Endothelial cell of umbilical vein (primary cell): ENCODE measurements at regions not wholly inside any gene's neighbourhood (a gene's known extent, or its start where the extent isn't known, plus 50 kb on each side); places are given as distances from the start of the nearest gene placed in this dataset.

Experiments
- BruUV-seq: library from RNA; stranded (reverse); fragments of 400-500 nt; replicated peaks from 2 replicates; lab custom pipeline; 2021; lab: Mats Ljungman, UMichigan
- CTCF ChIA-PET: fragments of 300-600, 350-600 bp; sonication (Branson Sonifier 250); formaldehyde crosslinking; loops from one replicate; lab custom pipeline; 2021; ENCODE audit warnings: antibody characterized with exemption, inconsistent platforms; lab: Charles Lee
- POLR2A ChIA-PET: fragments of 300-600, 350-600 bp; sonication (Branson Sonifier 250); formaldehyde crosslinking; loops from one replicate; lab custom pipeline; 2021; ENCODE audit warnings: antibody characterized with exemption, inconsistent platforms; lab: Charles Lee
- DNase-seq: peaks from one replicate; pipeline ENCODE4 v3.0.0-alpha.2; 2011; ENCODE audit warnings: low read depth, low spot score
- FAIRE-seq: peaks from 2 replicates; lab custom pipeline; 2011; peaks lifted over from hg19 to GRCh38; lab: Jason Lieb, UNC
- H2AFZ ChIP-seq: 2 replicates; pipeline ENCODE4 v1.6.0; 2012; ENCODE audit warnings: low read depth, low read length, control low read depth, inconsistent platforms
- H3K27ac ChIP-seq: 2 replicates; pipeline ENCODE4 v1.5.1; 2011; ENCODE audit warnings: low read depth, mild to moderate bottlenecking, control low read depth, low read length, moderate library complexity; ENCODE audit not compliant: insufficient read depth
- H3K27me3 ChIP-seq, 2 experiments: 2 replicates each; pipeline versions ENCODE4 v1.6.0 to v1.6.1; 2011; ENCODE audit warnings: low read length in 2 of 2, mixed read lengths in 1 of 2; ENCODE audit not compliant: control insufficient read depth in 2 of 2, insufficient read depth in 2 of 2
- H3K36me3 ChIP-seq, 2 experiments: 2 replicates in 1 of 2; 3 replicates in 1 of 2; pipeline ENCODE4 v1.5.1; 2011; ENCODE audit warnings: low read length in 2 of 2, mild to moderate bottlenecking in 1 of 2, moderate library complexity in 1 of 2; ENCODE audit not compliant: control insufficient read depth in 2 of 2, insufficient read depth in 2 of 2; ENCODE audit errors: extremely low read depth in 1 of 2
- H3K4me1 ChIP-seq: 3 replicates; pipeline ENCODE4 v1.5.1; 2011; ENCODE audit warnings: mild to moderate bottlenecking, low read length; ENCODE audit not compliant: control insufficient read depth, insufficient read depth; ENCODE audit errors: extremely low read depth
- H3K4me2 ChIP-seq: 2 replicates; pipeline ENCODE4 v1.6.1; 2011; ENCODE audit warnings: low read length, control low read depth, mixed read lengths; ENCODE audit not compliant: insufficient read depth
- H3K4me3 ChIP-seq, 3 experiments: fragments of 200-600 bp in 1 of 3; sonication (generic), shearing (Covaris generic) in 1 of 3; replicated peaks in 1 of 3; 2 replicates each; pipeline ENCODE4 v1.5.1; 2011 to 2016; ENCODE audit warnings: control low read depth in 3 of 3, low read length in 3 of 3, mild to moderate bottlenecking in 2 of 3, inconsistent platforms in 1 of 3, low read depth in 1 of 3, moderate library complexity in 1 of 3; ENCODE audit not compliant: insufficient read depth in 1 of 3
- H3K79me2 ChIP-seq: 2 replicates; pipeline ENCODE4 v1.6.0; 2012; ENCODE audit warnings: low read length, inconsistent platforms; ENCODE audit not compliant: control insufficient read depth, insufficient read depth
- H3K9ac ChIP-seq: replicated peaks from 2 replicates; pipeline ENCODE3; 2011; ENCODE audit warnings: low read length, control low read depth; ENCODE audit not compliant: insufficient read depth; ENCODE audit errors: extremely low read depth
- H3K9me1 ChIP-seq: replicated peaks from 3 replicates; pipeline ENCODE4 v1.6.0; 2011; ENCODE audit warnings: mild to moderate bottlenecking, low read length; ENCODE audit not compliant: control insufficient read depth, insufficient read depth; ENCODE audit errors: extremely low read depth
- H3K9me3 ChIP-seq: replicated peaks from 2 replicates; pipeline ENCODE4 v1.5.1; 2012; ENCODE audit warnings: low read length, inconsistent platforms; ENCODE audit not compliant: control insufficient read depth, insufficient read depth
- H4K20me1 ChIP-seq: replicated peaks from 2 replicates; pipeline ENCODE3; 2011; ENCODE audit warnings: mild to moderate bottlenecking, low read length; ENCODE audit not compliant: control insufficient read depth, insufficient read depth; ENCODE audit errors: extremely low read depth
- EZH2 ChIP-seq: IDR thresholded peaks from 2 replicates; pipeline ENCODE4 v1.6.1; 2012; ENCODE audit warnings: borderline replicate concordance, low read depth, mild to moderate bottlenecking, moderate library complexity, low read length, inconsistent platforms; ENCODE audit not compliant: severe bottlenecking
- FOS ChIP-seq: IDR thresholded peaks from 2 replicates; pipeline ENCODE4 v1.6.1; 2011; ENCODE audit warnings: mild to moderate bottlenecking, low read length, moderate library complexity, borderline replicate concordance; ENCODE audit not compliant: insufficient read depth
- GATA2 ChIP-seq: IDR thresholded peaks from 2 replicates; pipeline ENCODE4 v1.7.0; 2011; ENCODE audit warnings: low read depth, mild to moderate bottlenecking, moderate library complexity, mixed read lengths, low read length; ENCODE audit not compliant: insufficient read length, insufficient read depth
- JUN ChIP-seq: IDR thresholded peaks from 2 replicates; pipeline ENCODE4 v1.6.1; 2011; ENCODE audit warnings: borderline replicate concordance, low read depth; ENCODE audit not compliant: insufficient read length, insufficient read depth
- MYC ChIP-seq: IDR thresholded peaks from one replicate; pipeline ENCODE4 v1.6.1; 2011; ENCODE audit warnings: mild to moderate bottlenecking, low read depth, low read length
- POLR2A ChIP-seq: IDR thresholded peaks from 2 replicates; pipeline ENCODE4 v1.6.1; 2012; ENCODE audit warnings: low read depth, mild to moderate bottlenecking, control low read depth, low read length
- POLR2AphosphoS5 ChIP-seq: IDR thresholded peaks from 2 replicates; pipeline ENCODE4 v1.6.1; 2012; ENCODE audit warnings: low read depth, mild to moderate bottlenecking, control low read depth, low read length, moderate library complexity; ENCODE audit not compliant: insufficient read depth
- dilution Hi-C: fragments of 300-500 bp; cut with MboI; formaldehyde crosslinking; loops from one replicate; pipeline ENCODE4 v1.15.0; 2019; ENCODE audit warnings: low sequenced_read_pairs; ENCODE audit not compliant: extremely low pct_ligation_motif_present
- intact Hi-C: fragments of 100-400 bp; cut with micrococcal nuclease; formaldehyde crosslinking; loops from one replicate; pipeline ENCODE4 v1.10.0; 2022
- TF ChIP-seq, protein P1 (sequence below), 2 donors: IDR thresholded peaks; 1 replicate in 1 of 2; 2 replicates in 1 of 2; pipeline ENCODE4 v1.5.1; 2011; ENCODE audit warnings: low read length in 2 of 2, mild to moderate bottlenecking in 2 of 2, moderate library complexity in 2 of 2, control low read depth in 1 of 2, inconsistent platforms in 1 of 2, low read depth in 1 of 2; ENCODE audit not compliant: insufficient read depth in 1 of 2; ENCODE audit errors: extremely low read depth in 1 of 2
- TF ChIP-seq, protein P2 (sequence below): IDR thresholded peaks from 2 replicates; pipeline ENCODE4 v1.6.1; 2011; ENCODE audit not compliant: insufficient read depth, insufficient read length

DNA sequence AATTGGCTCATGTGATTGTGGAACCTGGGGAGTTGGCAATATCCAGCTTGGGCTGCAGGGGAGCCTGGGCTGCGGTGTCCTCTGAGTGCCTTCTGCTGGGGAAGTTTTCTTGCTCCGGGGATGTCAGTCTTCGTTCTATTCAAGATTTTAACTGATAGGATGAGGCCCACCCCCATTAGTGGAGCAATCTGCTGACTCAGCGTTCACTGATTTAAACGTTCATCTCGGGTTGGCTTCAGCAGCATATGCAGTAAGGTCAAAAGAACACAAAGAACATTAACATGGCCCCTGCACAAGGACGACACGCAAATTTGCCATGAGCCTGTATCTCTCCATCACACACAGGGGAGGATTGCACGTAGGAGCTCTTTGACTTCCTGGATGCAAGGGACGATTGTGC lies 360.6 kb upstream of the ADARB2 start:
- FAIRE-seq (no peak), DNase-seq (no peak)
- intact Hi-C loops, result no loop called here
- H3K79me2 ChIP-seq, result no peaks in the 10 kb centered on the region
- no peak overlapping the region for H3K4me2 ChIP-seq
- no peak for TF ChIP-seq POLR2AphosphoS5
- no peak for TF ChIP-seq FOS
- TF ChIP-seq POLR2A, result no peak
- TF ChIP-seq, protein P1, sequence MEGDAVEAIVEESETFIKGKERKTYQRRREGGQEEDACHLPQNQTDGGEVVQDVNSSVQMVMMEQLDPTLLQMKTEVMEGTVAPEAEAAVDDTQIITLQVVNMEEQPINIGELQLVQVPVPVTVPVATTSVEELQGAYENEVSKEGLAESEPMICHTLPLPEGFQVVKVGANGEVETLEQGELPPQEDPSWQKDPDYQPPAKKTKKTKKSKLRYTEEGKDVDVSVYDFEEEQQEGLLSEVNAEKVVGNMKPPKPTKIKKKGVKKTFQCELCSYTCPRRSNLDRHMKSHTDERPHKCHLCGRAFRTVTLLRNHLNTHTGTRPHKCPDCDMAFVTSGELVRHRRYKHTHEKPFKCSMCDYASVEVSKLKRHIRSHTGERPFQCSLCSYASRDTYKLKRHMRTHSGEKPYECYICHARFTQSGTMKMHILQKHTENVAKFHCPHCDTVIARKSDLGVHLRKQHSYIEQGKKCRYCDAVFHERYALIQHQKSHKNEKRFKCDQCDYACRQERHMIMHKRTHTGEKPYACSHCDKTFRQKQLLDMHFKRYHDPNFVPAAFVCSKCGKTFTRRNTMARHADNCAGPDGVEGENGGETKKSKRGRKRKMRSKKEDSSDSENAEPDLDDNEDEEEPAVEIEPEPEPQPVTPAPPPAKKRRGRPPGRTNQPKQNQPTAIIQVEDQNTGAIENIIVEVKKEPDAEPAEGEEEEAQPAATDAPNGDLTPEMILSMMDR (IDR thresholded peaks at IDR 0.05; ENCODE audit: extremely low read depth in 1 of 2, insufficient read depth in 1 of 2, low read depth in 1 of 2, low read length in 2 of 2), result no peak
- TF ChIP-seq, protein P2, sequence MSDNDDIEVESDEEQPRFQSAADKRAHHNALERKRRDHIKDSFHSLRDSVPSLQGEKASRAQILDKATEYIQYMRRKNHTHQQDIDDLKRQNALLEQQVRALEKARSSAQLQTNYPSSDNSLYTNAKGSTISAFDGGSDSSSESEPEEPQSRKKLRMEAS, result no peak
- no peak for TF ChIP-seq JUN
- TF ChIP-seq MYC, result no peak
- TF ChIP-seq EZH2, result no peak
- TF ChIP-seq GATA2, result no peak
- peaks cover 6% of the 10 kb centered on the region for H3K9me3 ChIP-seq
- H3K4me1 ChIP-seq, result no peaks in the 10 kb centered on the region
- CTCF ChIA-PET, result no interaction called here
- no peaks in the 10 kb centered on the region for H4K20me1 ChIP-seq
- H3K9ac ChIP-seq, result no peak overlapping the region
- POLR2A ChIA-PET, result no interaction called here
- H2AFZ ChIP-seq, result no peak overlapping the region
- no peaks in the 10 kb centered on the region for H3K27me3 ChIP-seq
- no peak overlapping the region for H3K4me3 ChIP-seq
- dilution Hi-C loops, result no loop called here
- H3K9me1 ChIP-seq, result no peaks in the 10 kb centered on the region
- no TSS peak for BruUV-seq
- no peaks in the 10 kb centered on the region for H3K36me3 ChIP-seq
- H3K27ac ChIP-seq, result no peak overlapping the region
